HG02588 (cell line): ENCODE measurements at regions not wholly inside any gene's neighbourhood (a gene's known extent, or its start where the extent isn't known, plus 50 kb on each side); places are given as distances from the start of the nearest gene placed in this dataset.
"Not testable (repeated sequence)": the region's sequence is repeated elsewhere in the genome, so short reads cannot be mapped to it uniquely, and the experiment has no call there.

Source experiments
- ATAC-seq: cut with Tn5 transposase; IDR thresholded peaks from one replicate; pipeline ENCODE4 v1.9.1; 2021; ENCODE audit warnings: mild to moderate bottlenecking, moderate library complexity; ENCODE audit not compliant: unreplicated experiment

DNA sequence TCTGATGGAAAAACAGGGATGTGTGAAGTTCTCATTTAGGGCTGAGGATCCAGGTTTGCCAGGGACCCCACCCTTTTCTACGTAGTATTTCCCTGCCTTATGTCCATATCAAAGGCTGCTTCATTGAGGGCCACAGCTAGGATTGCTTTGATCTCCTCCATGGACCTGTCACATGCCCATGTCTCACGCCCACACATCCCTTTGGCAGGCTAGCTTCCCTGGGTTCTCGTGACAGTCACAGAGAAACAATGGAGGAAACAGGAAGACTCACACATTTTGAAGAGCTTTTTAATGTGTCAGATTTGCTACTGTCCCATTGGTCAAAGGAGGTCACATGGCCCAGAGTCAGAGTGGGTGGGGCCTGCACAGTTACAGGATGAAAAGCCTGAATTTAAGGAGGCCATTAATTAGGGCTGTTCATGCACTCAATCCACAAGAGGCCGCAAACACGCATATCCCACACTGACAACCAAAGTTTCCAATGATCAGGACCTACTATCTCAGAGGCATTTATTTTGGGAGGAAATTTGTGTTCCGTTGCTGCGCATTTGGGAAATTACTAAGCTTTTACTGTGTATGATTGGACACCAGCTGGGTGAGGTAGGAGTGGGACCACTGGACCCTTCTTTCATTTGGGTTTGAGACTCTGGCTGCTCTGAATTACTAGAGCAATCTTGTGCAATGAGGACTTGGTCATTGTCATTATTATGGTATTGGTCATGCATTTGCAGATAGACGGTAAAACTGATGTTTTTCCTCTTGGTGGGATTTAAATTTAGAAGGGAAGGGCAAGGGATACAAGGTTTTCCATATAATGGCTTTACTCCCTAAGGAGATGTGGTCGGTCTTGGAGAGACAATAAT is 266.2 kb downstream of the KTN1 start:
- no peak for ATAC-seq

DNA sequence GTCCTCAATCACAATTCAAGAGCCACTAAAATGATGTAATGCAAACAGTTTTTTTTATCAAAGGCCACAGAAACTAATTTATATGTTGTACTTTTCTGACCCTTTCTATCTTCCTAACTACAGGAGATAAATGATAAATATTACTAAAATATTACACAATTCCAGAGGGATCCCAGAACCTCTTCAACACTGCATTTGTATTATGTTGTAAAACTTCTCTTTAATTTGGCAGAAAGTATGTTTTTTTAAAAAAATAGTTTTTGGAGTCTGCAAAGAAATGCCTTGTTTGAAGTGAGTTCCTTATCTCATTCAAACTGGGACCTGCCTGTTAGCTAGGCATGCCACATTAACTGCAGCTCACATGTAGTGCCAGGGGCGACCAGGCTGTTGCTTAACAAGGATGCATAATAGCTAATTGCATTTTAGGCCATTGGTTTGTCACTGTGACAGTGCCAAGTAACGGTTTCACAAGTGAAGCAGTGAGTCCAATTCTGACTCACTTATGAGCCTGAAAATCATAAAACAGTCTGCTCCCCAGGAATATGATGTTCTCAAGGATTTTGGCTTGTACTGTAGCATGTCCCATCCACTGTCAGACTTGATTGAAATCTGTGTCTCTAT is 266.9 kb downstream of the KTN1 start:
- ATAC-seq, result no peak

DNA sequence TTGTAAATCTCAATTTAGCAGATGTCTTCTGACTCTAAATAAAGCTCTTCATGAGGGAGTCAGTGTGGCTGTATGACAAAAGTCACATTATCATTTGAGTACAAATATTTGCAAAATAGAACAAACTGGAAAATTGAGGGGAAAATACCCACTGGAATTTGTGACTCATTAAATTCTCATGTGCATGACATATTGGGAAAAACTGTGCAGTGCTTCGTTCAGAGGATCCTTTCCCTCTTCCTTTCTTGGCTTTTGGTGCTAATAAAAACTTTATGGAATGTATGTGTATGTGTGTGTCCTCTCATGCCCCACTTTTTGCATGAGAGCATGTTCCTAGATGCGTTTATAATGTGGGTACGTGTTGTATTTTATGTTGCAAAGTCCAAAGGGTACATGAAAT is 267.8 kb downstream of the KTN1 start:
- ATAC-seq, result no peak

DNA sequence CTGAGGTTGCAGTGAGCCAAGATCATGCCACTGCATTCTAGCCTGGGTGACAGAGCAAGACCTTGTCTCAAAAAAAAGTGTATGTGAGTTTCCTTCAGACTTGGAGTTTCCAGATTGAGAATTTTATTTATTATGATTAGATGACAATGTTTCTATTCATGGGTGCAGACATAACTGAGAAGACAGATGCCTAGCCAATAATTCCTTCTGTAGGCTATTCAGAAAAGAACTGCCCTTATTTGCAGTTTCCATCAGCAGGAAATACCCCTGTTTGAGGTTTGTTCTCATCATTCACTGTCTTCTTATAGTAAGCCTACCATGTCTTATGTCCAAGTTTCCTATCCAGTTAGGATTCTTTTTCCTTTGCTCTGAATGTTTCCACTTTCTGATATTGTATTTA is 269.0 kb downstream of the KTN1 start:
- no peak for ATAC-seq

DNA sequence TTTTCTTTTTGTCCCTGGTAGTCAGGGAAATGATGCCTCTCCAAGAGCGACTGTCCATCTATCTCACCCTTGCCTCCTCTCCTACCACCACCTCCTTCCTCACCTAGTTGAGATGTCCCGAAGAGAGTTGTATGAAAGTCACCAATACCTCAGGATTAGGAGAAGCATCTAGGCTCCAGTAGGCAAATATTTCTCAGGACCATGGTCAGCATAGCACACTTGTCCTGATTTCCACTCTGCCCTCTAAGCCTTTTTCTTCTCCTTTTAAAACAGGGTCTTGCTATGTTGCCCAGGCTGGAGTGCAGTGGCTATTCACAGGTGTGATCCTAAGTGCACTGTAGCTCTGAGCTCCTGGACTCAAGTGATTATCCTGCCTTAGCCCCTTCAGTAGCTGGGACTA is 268.4 kb upstream of the PELI2 start:
- ATAC-seq, result no peak

DNA sequence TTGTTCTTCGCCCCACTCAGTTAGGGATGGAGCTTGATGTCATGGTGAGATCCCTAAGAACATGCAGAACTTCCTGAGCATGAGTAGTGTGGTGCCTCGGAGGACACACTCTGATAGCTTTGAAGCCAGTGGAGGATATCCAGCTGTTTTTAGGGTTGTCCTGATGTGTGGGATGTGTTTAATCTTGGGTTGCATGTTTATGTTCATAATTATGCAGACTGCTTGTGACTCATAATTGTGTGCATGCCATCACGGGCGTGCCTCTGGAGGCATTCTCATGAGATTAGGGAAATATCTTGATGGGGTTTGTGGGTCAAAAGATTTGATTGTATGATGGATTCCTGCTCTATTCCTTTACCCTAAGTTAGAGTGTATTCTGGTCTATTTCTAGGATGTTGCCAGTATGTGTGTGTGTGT is 267.4 kb upstream of the PELI2 start:
- no peak for ATAC-seq

DNA sequence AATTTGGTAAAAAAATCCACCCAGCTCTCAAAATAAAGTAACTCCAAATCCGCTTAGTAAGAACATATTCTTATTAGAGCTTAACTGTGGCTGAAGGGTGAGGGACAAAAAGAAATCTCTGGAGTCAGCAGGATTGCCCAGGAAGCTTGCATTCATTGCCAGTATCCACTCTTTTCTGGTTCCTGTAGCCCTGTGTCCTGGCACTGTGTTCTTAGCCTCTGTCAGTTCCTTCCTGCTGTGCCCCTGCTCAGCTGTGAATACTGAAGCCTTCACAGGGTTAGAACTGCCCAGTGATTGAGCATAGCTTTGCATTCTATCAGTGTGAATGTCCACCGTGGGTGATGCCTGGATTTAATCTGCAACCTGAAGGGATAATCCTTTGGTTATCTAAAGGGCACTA is 266.9 kb upstream of the PELI2 start:
- no peak for ATAC-seq

DNA sequence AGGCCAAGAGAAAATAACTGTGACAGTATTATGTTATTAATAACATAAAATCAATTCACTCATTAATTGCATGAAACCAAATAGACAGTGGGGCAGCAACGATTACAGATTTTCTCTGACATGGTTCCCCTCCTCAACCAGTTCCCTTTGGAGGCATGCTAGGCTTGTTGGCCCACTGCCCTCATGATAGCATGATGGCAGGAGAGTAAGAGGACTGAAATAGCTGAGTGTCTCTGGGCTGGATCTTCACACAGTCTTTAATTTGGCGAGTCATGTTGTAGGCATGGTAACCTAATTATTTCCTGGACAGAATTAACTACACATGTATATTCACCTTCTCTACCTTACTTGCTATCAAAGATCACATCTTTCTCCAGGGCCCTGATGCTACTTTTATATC is 266.2 kb upstream of the PELI2 start:
- ATAC-seq, result no peak

DNA sequence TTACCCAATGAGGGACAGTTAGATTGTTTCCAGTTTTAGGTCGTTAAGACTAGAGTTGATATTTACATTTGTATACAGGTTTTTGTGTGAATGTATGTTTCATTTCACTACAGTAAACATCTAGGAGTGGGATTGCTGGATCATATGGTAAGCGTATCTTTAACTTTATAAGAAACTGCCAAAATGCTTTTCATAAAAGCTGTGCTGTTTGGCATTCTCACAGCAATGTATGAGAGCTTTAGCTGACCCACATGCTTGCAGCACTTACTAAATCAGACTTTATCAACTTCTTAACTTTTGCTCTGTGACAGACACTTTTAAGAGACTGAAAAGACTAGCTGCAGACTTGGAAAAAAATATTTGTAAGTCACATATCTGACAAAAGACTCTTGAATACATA is 262.5 kb upstream of the PELI2 start:
- no peak for ATAC-seq

DNA sequence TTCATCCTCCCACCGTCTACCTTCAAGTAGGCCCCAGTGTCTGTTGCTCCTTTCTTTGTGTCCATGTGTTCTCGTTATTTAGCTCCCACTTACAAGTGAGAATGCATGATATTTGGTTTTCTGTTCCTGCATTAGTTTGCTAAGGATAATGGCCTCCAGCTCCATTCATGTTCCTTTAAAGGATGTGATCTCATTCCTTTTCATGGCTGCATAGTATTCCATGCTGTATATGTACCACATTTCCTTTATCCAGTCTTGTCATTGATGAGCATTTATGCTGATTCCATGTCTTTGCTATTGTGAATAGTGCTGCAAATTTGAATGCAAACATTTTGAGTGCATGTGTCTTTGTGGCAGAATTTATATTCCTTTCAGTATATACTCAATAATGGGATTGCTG is 259.6 kb upstream of the PELI2 start:
- ATAC-seq, result no peak

DNA sequence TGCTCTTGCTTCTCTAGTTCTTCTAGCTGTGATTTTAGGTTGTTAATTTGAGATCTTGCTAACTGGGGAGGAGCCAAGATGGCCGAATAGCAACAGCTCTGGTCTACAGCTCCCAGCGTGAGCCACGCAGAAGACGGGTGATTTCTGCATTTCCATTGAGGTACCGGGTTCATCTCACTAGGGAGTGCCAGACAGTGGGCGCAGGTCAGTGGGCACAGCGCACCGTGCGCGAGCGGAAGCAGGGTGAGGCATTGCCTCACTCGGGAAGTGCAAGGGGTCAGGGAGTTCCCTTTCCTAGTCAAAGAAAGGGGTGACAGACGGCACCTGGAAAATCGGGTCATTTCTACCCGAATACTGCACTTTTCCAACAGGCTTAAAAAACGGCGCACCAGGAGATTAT is 256.6 kb upstream of the PELI2 start:
- not testable (repeated sequence) for ATAC-seq

DNA sequence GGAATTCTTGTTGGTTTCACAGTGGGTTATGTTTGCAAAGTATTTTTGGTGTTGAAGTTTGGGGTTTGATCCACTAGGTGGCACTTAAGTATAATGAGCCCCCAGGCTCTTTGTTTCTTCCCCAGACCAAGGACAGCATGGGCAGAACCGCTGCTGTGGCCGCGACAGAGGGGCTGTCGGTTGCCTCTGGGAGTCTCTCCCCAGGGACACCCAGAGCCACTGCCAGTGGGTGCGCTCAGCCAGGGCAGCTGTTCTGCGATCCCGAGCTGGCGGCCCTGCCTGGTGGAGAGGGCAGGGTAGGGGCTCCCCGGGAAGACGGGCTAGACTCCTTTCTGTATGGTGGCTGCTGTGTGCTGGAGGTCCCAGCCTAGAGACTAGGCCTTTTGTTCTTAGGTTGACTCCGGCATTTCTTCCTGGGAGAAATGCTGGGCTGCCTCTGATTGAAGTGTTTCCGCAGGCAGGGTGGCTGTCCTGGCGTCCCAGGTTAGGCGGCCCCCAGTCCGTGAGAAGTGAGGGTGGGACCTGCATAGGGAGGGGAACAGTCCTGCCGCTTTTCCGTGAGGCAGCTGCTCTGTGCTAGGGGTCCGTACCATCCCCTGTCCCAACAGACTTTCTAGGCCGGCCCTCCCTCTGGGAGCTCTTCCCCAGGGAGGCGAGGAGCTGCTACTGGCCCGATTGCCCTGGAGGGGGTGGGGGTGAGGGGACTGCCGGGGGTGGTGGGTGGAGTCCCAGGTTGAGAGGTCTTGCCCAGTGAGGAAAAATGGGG is 253.1 kb upstream of the PELI2 start:
- no peak for ATAC-seq

DNA sequence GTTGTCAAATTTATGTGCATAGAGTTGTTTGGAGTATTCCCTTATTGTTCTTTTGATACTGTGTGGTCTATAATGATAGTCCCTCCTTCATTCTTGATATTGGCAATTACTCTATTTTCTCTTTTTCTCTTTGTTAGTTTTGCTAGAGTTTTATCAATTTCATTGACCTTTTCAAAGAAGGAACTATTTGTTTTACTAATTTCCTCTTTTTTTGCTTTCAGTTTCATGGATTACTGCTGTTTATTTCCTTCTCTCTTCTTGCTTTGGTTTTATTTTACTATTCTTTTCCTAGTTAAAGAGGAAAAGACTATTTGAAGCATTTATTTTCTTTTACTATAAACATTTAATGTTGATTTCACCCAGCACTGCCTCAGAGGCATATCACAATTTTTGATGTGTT is 250.9 kb upstream of the PELI2 start:
- ATAC-seq, result no peak

DNA sequence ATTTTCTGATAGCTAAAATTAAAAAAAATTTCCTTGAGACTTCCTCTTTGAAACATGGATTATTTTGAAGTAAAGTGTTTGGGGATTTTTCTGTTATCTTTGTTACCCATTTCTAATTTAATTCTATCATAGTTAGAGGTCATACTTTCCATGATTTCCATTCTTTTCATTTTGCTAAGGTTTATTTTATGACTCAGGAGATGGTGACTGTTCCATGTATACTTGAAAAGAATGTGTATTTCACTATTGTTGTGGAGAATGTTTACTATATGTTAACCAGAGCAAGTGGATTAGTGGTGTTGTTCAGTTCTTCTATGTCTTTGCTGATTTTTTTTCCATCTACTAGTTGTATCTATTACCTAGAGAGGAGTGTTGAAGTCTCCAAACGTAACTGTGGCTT is 250.5 kb upstream of the PELI2 start:
- ATAC-seq, result no peak

DNA sequence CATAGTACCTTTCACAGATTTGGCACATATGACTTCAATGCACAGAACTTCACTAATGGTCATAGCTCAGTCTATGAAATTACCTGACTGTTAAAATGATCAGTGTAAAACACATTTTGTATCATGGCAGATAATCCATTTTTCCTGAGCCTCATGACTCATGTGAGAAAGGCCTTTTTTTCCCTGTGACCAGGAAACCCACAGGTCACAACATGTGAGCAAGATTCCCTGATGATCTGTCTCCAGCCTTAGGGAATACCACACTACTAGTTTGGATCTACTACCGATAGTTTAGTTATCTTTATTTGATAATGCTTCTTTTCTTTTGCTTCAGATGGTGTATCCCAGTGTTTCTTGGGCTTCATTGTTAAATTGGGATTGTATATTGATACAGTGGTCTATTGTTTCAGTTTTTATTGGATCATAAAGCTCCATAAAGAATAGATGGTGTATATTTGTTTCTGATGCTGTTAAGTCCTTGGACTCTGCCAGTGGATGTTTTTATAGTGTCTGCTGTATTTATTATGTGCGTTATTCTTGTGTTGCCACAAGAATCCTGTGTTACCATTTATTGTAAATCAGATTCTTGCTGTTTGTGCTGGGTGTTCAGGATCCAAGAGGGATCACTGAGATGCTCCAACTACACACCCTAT is 248.7 kb upstream of the PELI2 start:
- ATAC-seq, result no peak

DNA sequence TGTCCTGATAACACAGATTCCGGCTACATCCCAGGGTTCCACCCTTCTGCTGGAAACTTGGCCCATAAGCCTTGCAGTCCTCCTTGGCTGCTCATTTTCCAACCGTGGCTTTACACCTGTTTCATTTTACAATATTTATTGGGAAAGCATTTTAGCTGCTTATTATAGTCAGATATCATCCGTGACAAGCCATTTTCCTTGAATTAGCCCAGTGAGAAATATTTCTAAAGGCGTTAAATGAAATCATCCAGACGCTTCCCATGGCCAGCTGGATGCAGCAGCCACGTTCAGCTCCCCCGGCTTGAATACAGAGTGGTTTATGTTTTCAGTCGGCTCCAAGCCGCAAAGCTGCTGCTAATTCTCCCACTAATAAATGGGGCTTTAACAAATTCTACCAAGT is 245.0 kb upstream of the PELI2 start:
- no peak for ATAC-seq

DNA sequence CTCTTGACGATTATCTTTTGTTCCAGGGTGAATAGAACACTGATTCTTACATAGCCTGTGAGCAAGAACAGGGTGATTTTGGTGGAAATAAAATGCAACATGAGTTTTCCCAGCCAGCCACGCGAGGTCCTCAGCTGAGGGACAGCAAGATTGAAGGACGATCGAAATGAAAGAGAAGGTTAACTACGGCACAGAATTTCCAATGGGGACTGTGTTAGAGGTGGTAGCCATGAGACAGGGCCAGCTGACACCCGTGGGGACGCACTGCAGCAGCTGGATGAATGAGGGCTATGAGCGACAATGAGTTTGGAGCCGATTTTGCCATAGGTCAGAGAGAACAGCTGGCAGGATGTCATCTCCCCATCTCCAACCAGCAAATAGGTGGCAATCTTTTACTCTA is 243.4 kb upstream of the PELI2 start:
- ATAC-seq, result no peak

DNA sequence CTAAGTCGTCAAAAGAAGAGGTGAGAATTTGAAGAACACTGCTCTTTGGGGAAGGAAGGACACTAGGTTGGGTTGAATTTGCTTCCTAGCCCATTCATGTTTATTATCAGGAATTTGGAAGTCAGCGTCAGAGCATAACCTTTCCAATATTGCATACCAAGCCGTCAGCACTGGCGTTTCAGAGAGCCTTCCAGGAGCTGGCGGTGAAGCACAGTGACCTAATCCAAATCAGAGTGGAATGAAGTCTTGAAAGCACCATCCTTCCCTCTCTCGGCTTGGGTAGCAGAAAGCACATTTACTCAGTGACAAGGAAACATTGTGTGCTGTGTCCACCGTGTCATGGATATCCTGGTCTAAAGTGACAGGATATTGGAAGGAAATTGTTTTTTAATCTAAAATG is 240.3 kb upstream of the PELI2 start:
- no peak for ATAC-seq

DNA sequence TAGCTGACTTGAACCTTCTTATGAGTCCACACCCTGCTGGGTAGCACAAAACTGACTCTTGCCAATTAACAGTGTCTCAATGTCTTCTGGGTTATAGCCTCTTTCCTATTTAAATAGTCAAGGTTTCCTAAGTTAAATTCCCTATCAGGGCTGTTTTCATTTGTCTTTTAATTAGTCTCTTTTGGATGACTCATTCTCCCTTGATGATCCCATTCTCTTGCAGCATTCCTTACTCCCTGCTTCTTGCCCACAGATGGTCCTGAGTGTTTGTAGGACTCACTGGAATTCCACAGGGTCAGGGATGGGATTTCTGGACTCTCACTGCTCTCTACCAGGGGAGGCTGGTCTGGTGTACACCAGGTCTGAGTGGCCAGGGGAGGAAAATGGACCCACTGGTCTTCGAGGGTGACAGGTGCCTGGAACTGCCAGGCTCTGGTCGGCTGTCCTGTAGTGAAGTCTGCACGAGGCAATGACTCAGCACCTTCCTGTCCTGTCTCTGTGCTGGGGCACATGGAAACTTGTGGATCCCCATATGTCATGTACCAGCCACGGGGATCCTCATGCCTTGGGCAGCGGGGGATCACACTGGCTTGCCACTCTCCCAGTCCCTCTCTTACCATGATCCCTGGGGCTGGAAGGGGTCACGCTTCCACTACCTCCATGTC is 236.5 kb upstream of the PELI2 start:
- ATAC-seq, result no peak

DNA sequence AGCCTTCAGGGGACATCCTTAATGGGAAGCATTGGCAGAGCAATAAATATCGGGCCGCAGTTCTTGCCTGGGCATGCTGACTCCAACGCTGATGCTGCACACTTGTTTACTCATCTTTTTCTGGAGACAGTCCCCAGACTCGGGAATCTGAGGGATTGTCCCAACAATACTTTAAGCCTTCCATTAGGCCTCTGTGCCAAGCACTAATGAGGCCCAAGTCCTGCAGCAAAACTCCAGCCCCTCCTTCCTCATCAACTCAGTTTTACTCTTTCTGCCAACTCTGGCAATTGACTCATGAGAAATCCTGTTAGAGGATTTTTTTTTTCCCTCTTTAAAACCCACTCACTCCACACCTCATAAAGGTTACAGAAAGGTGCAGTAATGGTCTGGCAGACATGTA is 233.4 kb upstream of the PELI2 start:
- no peak for ATAC-seq

DNA sequence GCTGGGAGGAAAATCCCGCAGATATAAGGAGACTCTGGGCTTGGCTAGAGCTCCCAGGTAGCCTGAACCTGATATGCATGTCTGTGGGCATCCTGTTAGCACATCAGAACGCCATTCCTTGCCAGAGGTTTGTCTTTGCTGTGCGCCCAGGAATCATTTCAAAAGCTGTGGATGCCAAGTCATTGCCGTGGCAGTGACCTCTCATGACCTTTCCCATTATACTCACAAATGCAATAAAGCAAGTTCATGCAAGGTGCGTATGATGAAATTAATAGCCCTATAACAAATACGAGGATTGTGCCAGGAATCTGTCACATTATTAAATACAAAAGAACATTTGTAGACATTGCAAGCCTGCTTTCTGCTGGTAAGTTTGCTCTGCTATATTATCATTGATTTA is 229.1 kb upstream of the PELI2 start:
- no peak for ATAC-seq
